ENCODE measurements at regions not wholly inside any gene's neighbourhood (a gene's known extent, or its start where the extent isn't known, plus 50 kb on each side); places are given as distances from the start of the nearest gene placed in this dataset.

DNA sequence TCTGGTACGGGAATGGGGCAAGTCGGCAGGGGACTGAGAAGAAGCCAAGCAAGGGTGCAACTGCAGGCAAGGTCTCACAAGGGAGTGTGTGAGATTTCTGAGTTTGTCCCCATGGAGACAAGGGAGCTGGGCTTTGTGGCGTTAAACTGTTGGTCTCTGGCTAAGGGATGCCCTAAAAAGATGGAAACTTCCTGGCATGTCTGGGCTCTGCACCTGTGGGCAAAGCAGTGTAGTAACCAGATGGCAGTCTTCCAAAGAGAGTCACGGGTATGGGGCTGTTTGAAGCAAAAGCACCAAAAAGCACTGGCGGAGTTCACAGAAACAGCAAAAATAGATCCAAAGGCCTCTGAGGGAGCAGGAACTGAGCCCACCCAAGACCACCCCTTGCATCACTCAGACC lies 104.8 kb upstream of the SLC44A3 start:
- WGBS (ENCODE audit: insufficient coverage), result 65% methylated on average over 5 of the region's 5 CpGs
- Histone ChIP-seq H3K4me3 (ENCODE audit: low read length) (no peak overlapping the region), H3K9me3 (ENCODE audit: control insufficient read depth, insufficient read depth, low read length) (no peaks in the 10 kb centered on the region), H3K27ac (ENCODE audit: low read length) (no peak overlapping the region), H3K27me3 (ENCODE audit: control insufficient read depth, insufficient read depth, low read length) (no peaks in the 10 kb centered on the region), H3K4me1 (ENCODE audit: control insufficient read depth, insufficient read depth, low read length) (peaks cover under 1% of the 10 kb centered on the region), H3K36me3 (ENCODE audit: control insufficient read depth, insufficient read depth, low read length) (no peaks in the 10 kb centered on the region)
- H3K4me3 Mint-ChIP-seq, result no peak overlapping the region
- H3K9me3 Mint-ChIP-seq, result no peaks in the 10 kb centered on the region
- no peak overlapping the region for H3K27ac Mint-ChIP-seq
- TF ChIP-seq, protein P1, sequence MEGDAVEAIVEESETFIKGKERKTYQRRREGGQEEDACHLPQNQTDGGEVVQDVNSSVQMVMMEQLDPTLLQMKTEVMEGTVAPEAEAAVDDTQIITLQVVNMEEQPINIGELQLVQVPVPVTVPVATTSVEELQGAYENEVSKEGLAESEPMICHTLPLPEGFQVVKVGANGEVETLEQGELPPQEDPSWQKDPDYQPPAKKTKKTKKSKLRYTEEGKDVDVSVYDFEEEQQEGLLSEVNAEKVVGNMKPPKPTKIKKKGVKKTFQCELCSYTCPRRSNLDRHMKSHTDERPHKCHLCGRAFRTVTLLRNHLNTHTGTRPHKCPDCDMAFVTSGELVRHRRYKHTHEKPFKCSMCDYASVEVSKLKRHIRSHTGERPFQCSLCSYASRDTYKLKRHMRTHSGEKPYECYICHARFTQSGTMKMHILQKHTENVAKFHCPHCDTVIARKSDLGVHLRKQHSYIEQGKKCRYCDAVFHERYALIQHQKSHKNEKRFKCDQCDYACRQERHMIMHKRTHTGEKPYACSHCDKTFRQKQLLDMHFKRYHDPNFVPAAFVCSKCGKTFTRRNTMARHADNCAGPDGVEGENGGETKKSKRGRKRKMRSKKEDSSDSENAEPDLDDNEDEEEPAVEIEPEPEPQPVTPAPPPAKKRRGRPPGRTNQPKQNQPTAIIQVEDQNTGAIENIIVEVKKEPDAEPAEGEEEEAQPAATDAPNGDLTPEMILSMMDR (IDR thresholded peaks at IDR 0.05), result no peak
- H3K36me3 Mint-ChIP-seq, result no peaks in the 10 kb centered on the region
- H3K27me3 Mint-ChIP-seq (ENCODE audit: low read depth in 2 of 2), result peaks cover 30 to 42% of the 10 kb centered on the region in 2 donors
- DNase-seq (no peak), ATAC-seq (no peak)
- H3K4me1 Mint-ChIP-seq, result no peaks in the 10 kb centered on the region
- intact Hi-C loops (cut with micrococcal nuclease), result no loop called here

DNA sequence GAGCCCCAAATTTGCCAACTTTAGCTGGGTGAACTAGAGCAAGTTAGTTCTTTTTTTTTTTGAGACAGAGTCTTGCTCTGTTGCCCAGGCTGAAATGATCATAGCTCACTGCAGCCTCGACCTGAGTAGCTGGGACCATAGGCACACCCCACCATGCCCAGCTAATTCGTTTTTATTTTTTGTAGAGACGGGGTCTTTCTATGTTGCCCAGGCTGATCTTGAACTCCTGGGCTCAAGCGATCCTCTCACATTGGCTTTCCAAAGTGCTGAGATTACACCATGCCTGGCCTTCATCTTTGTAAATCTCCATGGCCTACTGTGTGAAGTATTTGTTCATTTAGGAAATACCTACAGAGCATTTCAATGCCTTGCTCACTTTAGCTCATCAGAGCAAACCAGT lies 105.6 kb upstream of the SLC44A3 start:
- intact Hi-C loops (cut with micrococcal nuclease), result no loop called here
- Histone ChIP-seq H3K4me3 (ENCODE audit: low read length) (no peak overlapping the region), H3K27ac (ENCODE audit: low read length) (no peak overlapping the region), H3K36me3 (ENCODE audit: control insufficient read depth, insufficient read depth, low read length) (no peaks in the 10 kb centered on the region), H3K27me3 (ENCODE audit: control insufficient read depth, insufficient read depth, low read length) (no peaks in the 10 kb centered on the region), H3K4me1 (ENCODE audit: control insufficient read depth, insufficient read depth, low read length) (no peaks in the 10 kb centered on the region), H3K9me3 (ENCODE audit: control insufficient read depth, insufficient read depth, low read length) (no peaks in the 10 kb centered on the region)
- Mint-ChIP-seq H3K27me3 (ENCODE audit: low read depth in 2 of 2) (peaks cover 30 to 42% of the 10 kb centered on the region in 2 donors), H3K27ac (no peak overlapping the region), H3K4me1 (no peaks in the 10 kb centered on the region), H3K36me3 (no peaks in the 10 kb centered on the region), H3K9me3 (no peaks in the 10 kb centered on the region), H3K4me3 (no peak overlapping the region)
- DNase-seq (no peak), ATAC-seq (no peak)
- TF ChIP-seq, protein P1 (IDR thresholded peaks at IDR 0.05), result no peak
- WGBS (ENCODE audit: insufficient coverage), result 94% methylated on average over 4 of the region's 4 CpGs

DNA sequence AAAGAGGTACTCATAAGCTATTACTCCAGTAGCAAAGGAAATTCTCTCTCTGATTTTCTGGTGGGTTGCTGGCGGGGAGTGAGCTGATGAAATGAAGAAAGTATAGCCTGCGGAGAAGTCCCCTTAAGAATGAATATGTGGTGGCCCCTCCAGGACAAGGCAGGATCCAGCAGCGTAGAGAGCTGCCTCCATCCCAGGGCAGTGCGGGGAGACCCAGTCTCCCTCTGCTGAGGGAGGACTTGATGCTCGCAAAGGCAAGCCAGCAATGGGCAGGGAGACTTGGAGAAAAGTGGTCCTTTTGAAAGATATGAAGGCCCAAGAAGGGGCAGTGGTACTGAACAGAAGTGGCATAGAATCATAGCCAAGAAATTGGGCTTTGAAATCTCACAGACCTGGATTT lies 106.0 kb upstream of the SLC44A3 start:
- intact Hi-C loops (cut with micrococcal nuclease), result no loop called here
- Histone ChIP-seq H3K27ac (ENCODE audit: low read length) (no peak overlapping the region), H3K4me3 (ENCODE audit: low read length) (no peak overlapping the region), H3K4me1 (ENCODE audit: control insufficient read depth, insufficient read depth, low read length) (no peaks in the 10 kb centered on the region), H3K9me3 (ENCODE audit: control insufficient read depth, insufficient read depth, low read length) (no peaks in the 10 kb centered on the region), H3K27me3 (ENCODE audit: control insufficient read depth, insufficient read depth, low read length) (no peaks in the 10 kb centered on the region), H3K36me3 (ENCODE audit: control insufficient read depth, insufficient read depth, low read length) (no peaks in the 10 kb centered on the region)
- TF ChIP-seq, protein P1 (IDR thresholded peaks at IDR 0.05), result no peak
- no peak for ATAC-seq
- peaks cover 30 to 42% of the 10 kb centered on the region in 2 donors for H3K27me3 Mint-ChIP-seq (ENCODE audit: low read depth in 2 of 2)
- H3K9me3 Mint-ChIP-seq, result no peaks in the 10 kb centered on the region
- no peak overlapping the region for H3K27ac Mint-ChIP-seq
- H3K4me1 Mint-ChIP-seq, result no peaks in the 10 kb centered on the region
- H3K4me3 Mint-ChIP-seq, result no peak overlapping the region
- no peak for DNase-seq
- 94% methylated on average over 5 of the region's 5 CpGs for WGBS (ENCODE audit: insufficient coverage)
- no peaks in the 10 kb centered on the region for H3K36me3 Mint-ChIP-seq

DNA sequence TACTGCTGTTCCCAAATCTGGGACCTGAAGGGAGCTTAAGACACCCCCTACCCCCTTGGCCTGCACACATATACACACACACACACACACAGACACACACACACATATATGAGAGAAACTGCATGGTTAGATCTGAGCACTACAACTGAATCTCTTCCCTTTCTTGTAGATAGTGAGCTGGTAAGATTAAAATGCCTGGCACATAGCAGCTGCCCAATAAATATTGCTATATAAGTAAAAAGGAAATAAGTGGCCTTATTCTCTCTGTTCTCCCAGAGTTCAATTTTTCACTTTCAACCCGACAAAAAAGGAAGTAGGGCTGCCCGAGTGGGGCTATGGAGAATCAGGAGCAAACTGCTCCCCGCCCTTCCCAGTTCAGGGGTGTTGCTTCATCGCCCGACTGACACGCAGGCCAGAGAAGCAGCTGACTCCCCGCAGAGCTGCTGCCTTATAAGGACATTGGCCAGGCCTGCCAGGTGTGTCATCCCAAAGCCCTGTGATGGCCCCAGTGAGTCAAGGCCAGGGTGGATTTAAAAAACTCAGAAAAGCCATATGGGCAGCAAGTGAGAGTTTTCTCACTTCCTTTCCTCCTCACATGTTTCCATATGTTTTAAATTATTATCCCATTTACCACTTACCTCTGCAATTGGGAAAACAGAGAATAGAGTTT lies 106.5 kb upstream of the SLC44A3 start:
- DNase-seq, result peak in 1 of 2 donors; percentile 15
- Histone ChIP-seq H3K27ac (ENCODE audit: low read length) (no peak overlapping the region), H3K4me1 (ENCODE audit: control insufficient read depth, insufficient read depth, low read length) (no peaks in the 10 kb centered on the region), H3K4me3 (ENCODE audit: low read length) (no peak overlapping the region), H3K9me3 (ENCODE audit: control insufficient read depth, insufficient read depth, low read length) (no peaks in the 10 kb centered on the region), H3K36me3 (ENCODE audit: control insufficient read depth, insufficient read depth, low read length) (no peaks in the 10 kb centered on the region), H3K27me3 (ENCODE audit: control insufficient read depth, insufficient read depth, low read length) (no peaks in the 10 kb centered on the region)
- 17% methylated on average over 7 of the region's 7 CpGs for WGBS (ENCODE audit: insufficient coverage)
- ATAC-seq, result peak in 2 of 3 donors; percentile 50 to 66
- H3K27ac Mint-ChIP-seq, result no peak overlapping the region
- no peak overlapping the region for H3K4me3 Mint-ChIP-seq
- TF ChIP-seq, protein P1 (IDR thresholded peaks at IDR 0.05), result no peak
- no peaks in the 10 kb centered on the region for H3K9me3 Mint-ChIP-seq
- no peaks in the 10 kb centered on the region for H3K36me3 Mint-ChIP-seq
- intact Hi-C loops (cut with micrococcal nuclease), result no loop called here
- H3K27me3 Mint-ChIP-seq (ENCODE audit: low read depth in 2 of 2), result peaks cover 25 to 38% of the 10 kb centered on the region in 2 donors
- no peaks in the 10 kb centered on the region for H3K4me1 Mint-ChIP-seq
